Limb (tissue), 2 donors: ENCODE measurements at regions not wholly inside any gene's neighbourhood (a gene's known extent, or its start where the extent isn't known, plus 50 kb on each side); places are given as distances from the start of the nearest gene placed in this dataset.
A peak's percentile ranks its signal among the peaks of the same experiment; 100 is the strongest.
"Not testable (repeated sequence)": the region's sequence is repeated elsewhere in the genome, so short reads cannot be mapped to it uniquely, and the experiment has no call there.

ENCODE experiments used
- DNase-seq, 2 donors: peaks; one replicate each; pipeline ENCODE4 v3.0.0-alpha.2; 2016; ENCODE audit errors: extremely low spot score in 2 of 2

GRCh38 chr13:33548069-33548468 lies 262.5 kb upstream of the STARD13 start:
- no peak for DNase-seq

- no peak for DNase-seq
Measured at GRCh38 chr13:33550276-33550675, 264.7 kb upstream of the STARD13 start.

GRCh38 chr13:33550885-33551284 lies 265.3 kb upstream of the STARD13 start:
- DNase-seq, result no peak

GRCh38 chr13:33554919-33555791 lies 262.8 kb upstream of the RFC3 start:
- DNase-seq, result no peak

- DNase-seq, result no peak
Measured at GRCh38 chr13:33556828-33557227, 261.1 kb upstream of the RFC3 start.

GRCh38 chr13:33560726-33561125 lies 257.2 kb upstream of the RFC3 start:
- no peak for DNase-seq

GRCh38 chr13:33561627-33562026 lies 256.3 kb upstream of the RFC3 start:
- DNase-seq, result no peak

- no peak for DNase-seq
Measured at GRCh38 chr13:33571618-33572017, 246.3 kb upstream of the RFC3 start.

- DNase-seq, result not testable (repeated sequence)
Measured at GRCh38 chr13:33572322-33572721, 245.6 kb upstream of the RFC3 start.

- DNase-seq, result no peak
Measured at GRCh38 chr13:33575378-33575777, 242.6 kb upstream of the RFC3 start.

- DNase-seq, result no peak
Measured at GRCh38 chr13:33577007-33577406, 240.9 kb upstream of the RFC3 start.

- DNase-seq, result no peak
Measured at GRCh38 chr13:33578786-33579185, 239.2 kb upstream of the RFC3 start.

- no peak for DNase-seq
Measured at GRCh38 chr13:33582121-33582520, 235.8 kb upstream of the RFC3 start.

- DNase-seq, result no peak
Measured at GRCh38 chr13:33583398-33583797, 234.6 kb upstream of the RFC3 start.

- no peak for DNase-seq
Measured at GRCh38 chr13:33590936-33591335, 227.0 kb upstream of the RFC3 start.

GRCh38 chr13:33606692-33607091 lies 211.3 kb upstream of the RFC3 start:
- DNase-seq, result no peak

- peak in 1 of 2 donors; percentile 60 for DNase-seq
Measured at GRCh38 chr13:33610438-33611120, 207.4 kb upstream of the RFC3 start.

- DNase-seq, result peak; percentile 71 to 77
Measured at GRCh38 chr13:33611121-33611805, 206.7 kb upstream of the RFC3 start.

GRCh38 chr13:33612641-33613638 lies 205.0 kb upstream of the RFC3 start:
- DNase-seq, result no peak

GRCh38 chr13:33615436-33615835 lies 202.5 kb upstream of the RFC3 start:
- no peak for DNase-seq

- no peak for DNase-seq
Measured at GRCh38 chr13:33616130-33616529, 201.8 kb upstream of the RFC3 start.
